WTC11 (cell line): ENCODE measurements at regions not wholly inside any gene's neighbourhood (a gene's known extent, or its start where the extent isn't known, plus 50 kb on each side); places are given as distances from the start of the nearest gene placed in this dataset.

Experiments
- ATF2 ChIP-seq: sonication (generic); formaldehyde crosslinking; IDR thresholded peaks from 2 replicates; pipeline ENCODE4 v1.8.1; 2022; ENCODE audit warnings: low read depth, missing genetic modification reagents, borderline replicate concordance
- CREM ChIP-seq: sonication (generic); formaldehyde crosslinking; IDR thresholded peaks from 2 replicates; pipeline ENCODE4 v1.8.1; 2022; ENCODE audit warnings: mild to moderate bottlenecking, missing genetic modification reagents, moderate library complexity
- E2F4 ChIP-seq: sonication (generic); formaldehyde crosslinking; IDR thresholded peaks from 2 replicates; pipeline ENCODE4 v1.8.1; 2022; ENCODE audit warnings: low read depth, mild to moderate bottlenecking, moderate library complexity, missing genetic modification reagents, borderline replicate concordance
- E2F5 ChIP-seq: sonication (generic); formaldehyde crosslinking; IDR thresholded peaks from 2 replicates; pipeline ENCODE4 v1.8.1; 2022; ENCODE audit warnings: mild to moderate bottlenecking, moderate library complexity, missing genetic modification reagents
- FOXP4 ChIP-seq: sonication (generic); formaldehyde crosslinking; IDR thresholded peaks from 2 replicates; pipeline ENCODE4 v1.8.0; 2022; ENCODE audit warnings: mild to moderate bottlenecking, missing genetic modification reagents
- MYBL2 ChIP-seq: sonication (generic); formaldehyde crosslinking; IDR thresholded peaks from 2 replicates; pipeline ENCODE4 v1.8.1; 2023; ENCODE audit warnings: mild to moderate bottlenecking, moderate library complexity, missing genetic modification reagents
- NR2C2 ChIP-seq: sonication (generic); formaldehyde crosslinking; IDR thresholded peaks from 2 replicates; pipeline ENCODE4 v1.8.0; 2022; ENCODE audit warnings: mild to moderate bottlenecking, missing genetic modification reagents
- SOX15 ChIP-seq: fragments of 250-450 bp; sonication (Bioruptor Pico); IDR thresholded peaks from 2 replicates; pipeline ENCODE4 v1.9.0; 2021; ENCODE audit warnings: mild to moderate bottlenecking
- SP1 ChIP-seq: sonication (generic); formaldehyde crosslinking; conservative IDR thresholded peaks from 2 replicates; pipeline ENCODE4 v1.8.1; 2022; ENCODE audit warnings: missing genetic modification reagents
- TEAD1 ChIP-seq: sonication (generic); formaldehyde crosslinking; IDR thresholded peaks from 2 replicates; pipeline ENCODE4 v1.8.0; 2022; ENCODE audit warnings: mild to moderate bottlenecking, missing genetic modification reagents
- TP53 ChIP-seq: sonication (generic); formaldehyde crosslinking; IDR thresholded peaks from 2 replicates; pipeline ENCODE4 v1.8.1; 2023; ENCODE audit warnings: mild to moderate bottlenecking, missing genetic modification reagents
- USF2 ChIP-seq: sonication (generic); formaldehyde crosslinking; IDR thresholded peaks from 2 replicates; pipeline ENCODE4 v1.8.1; 2023; ENCODE audit warnings: mild to moderate bottlenecking, missing genetic modification reagents, moderate library complexity
- ZBTB21 ChIP-seq: sonication (generic); formaldehyde crosslinking; IDR thresholded peaks from 2 replicates; pipeline ENCODE4 v1.8.1; 2023; ENCODE audit warnings: mild to moderate bottlenecking, missing genetic modification reagents, borderline replicate concordance
- ZMAT4 ChIP-seq: fragments of 250-450 bp; sonication (Bioruptor Pico); IDR thresholded peaks from 2 replicates; pipeline ENCODE4 v1.9.0; 2021; ENCODE audit warnings: mild to moderate bottlenecking
- ZNF138 ChIP-seq: sonication (generic); formaldehyde crosslinking; conservative IDR thresholded peaks from 2 replicates; pipeline ENCODE4 v1.8.1; 2022; ENCODE audit warnings: mild to moderate bottlenecking, moderate library complexity, missing genetic modification reagents
- ZNF423 ChIP-seq: fragments of 250-450 bp; sonication (Bioruptor Pico); IDR thresholded peaks from 2 replicates; pipeline ENCODE4 v2.1.2; 2022; ENCODE audit warnings: mild to moderate bottlenecking, moderate library complexity
- ZNF671 ChIP-seq: fragments of 250-450 bp; sonication (Bioruptor Pico); IDR thresholded peaks from 2 replicates; pipeline ENCODE4 v1.8.0; 2021; ENCODE audit warnings: mild to moderate bottlenecking
- TF ChIP-seq, protein P1 (sequence below): sonication (generic); formaldehyde crosslinking; IDR thresholded peaks from 2 replicates; pipeline ENCODE4 v1.8.0; 2023; ENCODE audit warnings: mild to moderate bottlenecking, missing genetic modification reagents
- TF ChIP-seq, protein P2 (sequence below): sonication (generic); formaldehyde crosslinking; IDR thresholded peaks from 2 replicates; pipeline ENCODE4 v1.8.0; 2023; ENCODE audit warnings: missing genetic modification reagents, mild to moderate bottlenecking, borderline replicate concordance
- TF ChIP-seq, protein P3 (sequence below): sonication (generic); formaldehyde crosslinking; IDR thresholded peaks from 2 replicates; pipeline ENCODE4 v1.8.1; 2023; ENCODE audit warnings: mild to moderate bottlenecking, moderate library complexity, missing genetic modification reagents

DNA sequence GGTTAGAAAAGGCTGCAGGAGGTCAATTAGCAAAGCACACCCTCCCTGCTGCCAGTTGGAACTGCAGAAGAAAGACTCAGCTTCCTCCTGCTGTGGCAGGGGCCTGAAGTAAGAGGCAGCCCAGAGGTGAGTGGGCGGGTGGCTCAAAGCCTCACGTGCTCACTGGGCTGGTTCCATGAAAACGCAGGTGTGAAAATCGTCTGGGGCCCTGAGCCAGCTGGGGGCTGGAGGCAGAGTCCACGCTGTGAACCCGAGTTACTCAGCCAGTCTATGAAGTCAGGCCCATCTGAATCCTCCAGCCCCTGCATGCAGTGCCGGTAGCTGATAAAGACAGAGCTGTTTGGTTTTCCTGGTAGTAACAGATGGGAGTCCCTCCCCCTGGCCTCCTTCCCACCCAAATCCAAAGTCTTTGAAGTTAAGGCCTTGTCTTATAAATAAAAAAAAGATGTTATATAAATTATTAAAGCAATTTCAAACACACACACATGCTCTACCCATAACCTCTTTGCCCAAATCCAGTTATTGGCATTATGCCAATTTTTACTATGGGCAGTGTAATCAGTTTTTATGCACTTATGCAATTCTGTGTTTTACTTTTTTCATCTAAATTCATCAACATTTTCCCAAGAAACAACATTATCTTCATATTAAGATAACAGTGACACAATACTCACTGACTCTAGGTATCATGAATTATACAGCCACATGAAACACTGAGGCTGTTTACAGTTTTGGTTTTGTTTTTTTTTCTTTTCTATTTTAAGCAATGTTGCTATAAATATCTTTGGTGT lies 57.9 kb upstream of the PNMA1 start (continued):
- TF ChIP-seq, protein P1, sequence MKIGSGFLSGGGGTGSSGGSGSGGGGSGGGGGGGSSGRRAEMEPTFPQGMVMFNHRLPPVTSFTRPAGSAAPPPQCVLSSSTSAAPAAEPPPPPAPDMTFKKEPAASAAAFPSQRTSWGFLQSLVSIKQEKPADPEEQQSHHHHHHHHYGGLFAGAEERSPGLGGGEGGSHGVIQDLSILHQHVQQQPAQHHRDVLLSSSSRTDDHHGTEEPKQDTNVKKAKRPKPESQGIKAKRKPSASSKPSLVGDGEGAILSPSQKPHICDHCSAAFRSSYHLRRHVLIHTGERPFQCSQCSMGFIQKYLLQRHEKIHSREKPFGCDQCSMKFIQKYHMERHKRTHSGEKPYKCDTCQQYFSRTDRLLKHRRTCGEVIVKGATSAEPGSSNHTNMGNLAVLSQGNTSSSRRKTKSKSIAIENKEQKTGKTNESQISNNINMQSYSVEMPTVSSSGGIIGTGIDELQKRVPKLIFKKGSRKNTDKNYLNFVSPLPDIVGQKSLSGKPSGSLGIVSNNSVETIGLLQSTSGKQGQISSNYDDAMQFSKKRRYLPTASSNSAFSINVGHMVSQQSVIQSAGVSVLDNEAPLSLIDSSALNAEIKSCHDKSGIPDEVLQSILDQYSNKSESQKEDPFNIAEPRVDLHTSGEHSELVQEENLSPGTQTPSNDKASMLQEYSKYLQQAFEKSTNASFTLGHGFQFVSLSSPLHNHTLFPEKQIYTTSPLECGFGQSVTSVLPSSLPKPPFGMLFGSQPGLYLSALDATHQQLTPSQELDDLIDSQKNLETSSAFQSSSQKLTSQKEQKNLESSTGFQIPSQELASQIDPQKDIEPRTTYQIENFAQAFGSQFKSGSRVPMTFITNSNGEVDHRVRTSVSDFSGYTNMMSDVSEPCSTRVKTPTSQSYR = peak; percentile 86; the same call in 1 of the 2 replicates
- TF ChIP-seq ZMAT4 (CRISPR knock-in tag) (no peak), TEAD1 (CRISPR knock-in tag) (peak; percentile 76; the same call in 1 of the 2 replicates), CREM (CRISPR knock-in tag) (peak; percentile 85), SOX15 (CRISPR knock-in tag) (no peak), ZNF423 (CRISPR knock-in tag) (peak; percentile 69; the same call in 1 of the 2 replicates), ZNF671 (no peak), ATF2 (CRISPR knock-in tag) (no peak), FOXP4 (CRISPR knock-in tag) (no peak), MYBL2 (CRISPR knock-in tag) (peak; percentile 68; the same call in 1 of the 2 replicates), TP53 (CRISPR knock-in tag) (peak; percentile 71; the same call in 1 of the 2 replicates), E2F5 (CRISPR knock-in tag) (peak; percentile 59; the same call in 1 of the 2 replicates), E2F4 (CRISPR knock-in tag) (no peak), ZBTB21 (CRISPR knock-in tag) (peak; percentile 80; the same call in 1 of the 2 replicates), NR2C2 (peak; percentile 37; the same call in 1 of the 2 replicates), USF2 (CRISPR knock-in tag) (peak; percentile 86), SP1 (CRISPR knock-in tag) (peak; percentile 63; the same call in 1 of the 2 replicates), ZNF138 (peak; percentile 55; the same call in 1 of the 2 replicates)
- TF ChIP-seq, protein P2, sequence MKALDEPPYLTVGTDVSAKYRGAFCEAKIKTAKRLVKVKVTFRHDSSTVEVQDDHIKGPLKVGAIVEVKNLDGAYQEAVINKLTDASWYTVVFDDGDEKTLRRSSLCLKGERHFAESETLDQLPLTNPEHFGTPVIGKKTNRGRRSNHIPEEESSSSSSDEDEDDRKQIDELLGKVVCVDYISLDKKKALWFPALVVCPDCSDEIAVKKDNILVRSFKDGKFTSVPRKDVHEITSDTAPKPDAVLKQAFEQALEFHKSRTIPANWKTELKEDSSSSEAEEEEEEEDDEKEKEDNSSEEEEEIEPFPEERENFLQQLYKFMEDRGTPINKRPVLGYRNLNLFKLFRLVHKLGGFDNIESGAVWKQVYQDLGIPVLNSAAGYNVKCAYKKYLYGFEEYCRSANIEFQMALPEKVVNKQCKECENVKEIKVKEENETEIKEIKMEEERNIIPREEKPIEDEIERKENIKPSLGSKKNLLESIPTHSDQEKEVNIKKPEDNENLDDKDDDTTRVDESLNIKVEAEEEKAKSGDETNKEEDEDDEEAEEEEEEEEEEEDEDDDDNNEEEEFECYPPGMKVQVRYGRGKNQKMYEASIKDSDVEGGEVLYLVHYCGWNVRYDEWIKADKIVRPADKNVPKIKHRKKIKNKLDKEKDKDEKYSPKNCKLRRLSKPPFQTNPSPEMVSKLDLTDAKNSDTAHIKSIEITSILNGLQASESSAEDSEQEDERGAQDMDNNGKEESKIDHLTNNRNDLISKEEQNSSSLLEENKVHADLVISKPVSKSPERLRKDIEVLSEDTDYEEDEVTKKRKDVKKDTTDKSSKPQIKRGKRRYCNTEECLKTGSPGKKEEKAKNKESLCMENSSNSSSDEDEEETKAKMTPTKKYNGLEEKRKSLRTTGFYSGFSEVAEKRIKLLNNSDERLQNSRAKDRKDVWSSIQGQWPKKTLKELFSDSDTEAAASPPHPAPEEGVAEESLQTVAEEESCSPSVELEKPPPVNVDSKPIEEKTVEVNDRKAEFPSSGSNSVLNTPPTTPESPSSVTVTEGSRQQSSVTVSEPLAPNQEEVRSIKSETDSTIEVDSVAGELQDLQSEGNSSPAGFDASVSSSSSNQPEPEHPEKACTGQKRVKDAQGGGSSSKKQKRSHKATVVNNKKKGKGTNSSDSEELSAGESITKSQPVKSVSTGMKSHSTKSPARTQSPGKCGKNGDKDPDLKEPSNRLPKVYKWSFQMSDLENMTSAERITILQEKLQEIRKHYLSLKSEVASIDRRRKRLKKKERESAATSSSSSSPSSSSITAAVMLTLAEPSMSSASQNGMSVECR (CRISPR knock-in tag) = no peak
- TF ChIP-seq, protein P3, sequence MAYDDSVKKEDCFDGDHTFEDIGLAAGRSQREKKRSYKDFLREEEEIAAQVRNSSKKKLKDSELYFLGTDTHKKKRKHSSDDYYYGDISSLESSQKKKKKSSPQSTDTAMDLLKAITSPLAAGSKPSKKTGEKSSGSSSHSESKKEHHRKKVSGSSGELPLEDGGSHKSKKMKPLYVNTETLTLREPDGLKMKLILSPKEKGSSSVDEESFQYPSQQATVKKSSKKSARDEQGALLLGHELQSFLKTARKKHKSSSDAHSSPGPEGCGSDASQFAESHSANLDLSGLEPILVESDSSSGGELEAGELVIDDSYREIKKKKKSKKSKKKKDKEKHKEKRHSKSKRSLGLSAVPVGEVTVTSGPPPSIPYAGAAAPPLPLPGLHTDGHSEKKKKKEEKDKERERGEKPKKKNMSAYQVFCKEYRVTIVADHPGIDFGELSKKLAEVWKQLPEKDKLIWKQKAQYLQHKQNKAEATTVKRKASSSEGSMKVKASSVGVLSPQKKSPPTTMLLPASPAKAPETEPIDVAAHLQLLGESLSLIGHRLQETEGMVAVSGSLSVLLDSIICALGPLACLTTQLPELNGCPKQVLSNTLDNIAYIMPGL (CRISPR knock-in tag) = 0 out of 2 replicates have a peak, but pooled peaks have one; percentile 53
